NCI-H128 (cell line): ENCODE measurements at regions not wholly inside any gene's neighbourhood (a gene's known extent, or its start where the extent isn't known, plus 50 kb on each side); places are given as distances from the start of the nearest gene placed in this dataset.

ENCODE experiments used
- DNase-seq: peaks from one replicate; lab custom pipeline; 2025; ENCODE audit not compliant: unreplicated experiment; lab: John Stamatoyannopoulos, UW

DNA sequence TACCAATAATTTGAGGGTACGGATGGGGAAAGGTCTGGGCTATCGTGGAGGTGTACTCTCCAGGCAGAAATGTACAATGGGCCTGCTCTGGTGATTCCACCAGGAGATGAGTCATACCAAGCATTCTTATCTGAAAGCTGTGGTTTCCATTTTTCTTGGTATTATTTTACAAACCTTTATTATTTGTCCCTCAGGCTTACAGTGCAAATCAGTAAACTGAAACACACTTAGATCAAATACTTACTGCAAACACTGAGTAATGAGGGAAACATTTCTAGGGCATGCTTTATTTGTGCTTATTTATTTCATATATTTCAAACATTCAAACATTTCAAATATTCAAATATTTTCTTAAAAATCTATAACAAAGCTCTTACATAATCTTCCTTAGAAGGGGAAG is 319.8 kb downstream of the RND3 start:
- no peak for DNase-seq

DNA sequence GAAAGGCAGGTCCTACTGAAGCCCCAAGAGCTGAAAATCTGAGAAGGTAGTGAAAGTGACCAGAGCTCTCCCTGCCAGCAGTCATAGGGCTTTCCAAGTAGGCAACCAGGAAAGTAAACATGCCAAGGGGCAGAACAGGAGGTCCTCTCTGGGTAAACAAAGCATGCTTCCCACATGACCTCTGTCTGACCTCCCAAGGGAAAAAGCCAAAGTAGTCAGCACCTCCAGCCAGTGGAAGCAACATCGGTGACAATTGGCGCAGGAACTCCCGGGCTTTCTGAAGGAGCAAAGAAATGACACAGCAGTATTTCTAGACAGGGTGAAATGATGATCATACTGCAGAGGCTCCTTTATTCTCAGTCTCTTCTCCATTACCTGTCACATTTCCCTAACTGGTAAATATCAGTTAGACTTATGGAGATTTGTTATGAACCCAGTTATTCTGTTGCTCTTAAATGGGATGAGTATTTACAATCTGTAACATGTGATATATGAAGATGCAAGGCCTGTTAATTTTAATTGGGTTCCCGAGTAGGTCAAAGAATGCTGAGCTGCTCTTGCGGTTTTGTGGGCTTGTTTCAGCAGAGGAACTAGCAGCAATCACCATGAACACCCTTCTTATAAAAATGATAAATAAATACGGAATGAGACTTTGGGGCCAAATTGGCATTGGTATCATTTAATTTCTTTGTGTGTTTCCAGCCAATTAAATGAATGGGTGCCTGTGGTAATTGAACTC is 321.0 kb downstream of the RND3 start:
- DNase-seq: no peak

DNA sequence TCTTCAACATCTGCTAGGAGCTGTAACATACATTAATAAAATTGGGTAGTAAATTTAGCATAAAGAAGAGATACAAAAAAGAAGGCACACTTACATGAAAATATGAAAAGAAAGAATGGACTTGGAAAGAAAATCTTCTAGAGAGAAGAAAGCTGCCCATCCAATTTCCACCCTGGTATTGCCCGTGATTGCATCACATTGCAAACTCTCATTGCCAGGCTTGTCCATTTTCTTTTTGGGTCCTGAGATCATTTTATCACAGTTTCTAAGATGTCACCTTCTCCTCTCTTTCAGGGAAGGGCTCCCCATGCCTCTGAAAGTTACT is 321.5 kb downstream of the RND3 start:
- no peak for DNase-seq

DNA sequence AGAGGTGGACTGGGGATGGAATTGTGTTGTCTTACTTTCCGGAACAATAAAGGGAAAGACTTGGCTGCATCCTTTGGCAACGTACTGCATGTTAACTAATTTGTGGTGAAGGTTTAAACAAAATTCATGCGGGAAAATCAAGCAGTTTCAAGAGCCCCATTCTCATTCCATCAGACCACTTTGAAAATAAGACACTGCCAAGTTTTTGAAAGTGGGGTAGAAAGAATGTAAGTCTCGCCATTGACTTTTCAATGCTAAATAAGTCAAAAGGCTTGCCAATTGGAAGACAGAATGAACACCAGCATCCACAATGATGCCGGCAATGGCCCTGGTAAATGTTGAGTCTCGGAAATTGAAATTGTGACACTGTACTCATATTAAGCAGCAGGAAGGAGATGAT is 322.0 kb downstream of the RND3 start:
- no peak for DNase-seq

DNA sequence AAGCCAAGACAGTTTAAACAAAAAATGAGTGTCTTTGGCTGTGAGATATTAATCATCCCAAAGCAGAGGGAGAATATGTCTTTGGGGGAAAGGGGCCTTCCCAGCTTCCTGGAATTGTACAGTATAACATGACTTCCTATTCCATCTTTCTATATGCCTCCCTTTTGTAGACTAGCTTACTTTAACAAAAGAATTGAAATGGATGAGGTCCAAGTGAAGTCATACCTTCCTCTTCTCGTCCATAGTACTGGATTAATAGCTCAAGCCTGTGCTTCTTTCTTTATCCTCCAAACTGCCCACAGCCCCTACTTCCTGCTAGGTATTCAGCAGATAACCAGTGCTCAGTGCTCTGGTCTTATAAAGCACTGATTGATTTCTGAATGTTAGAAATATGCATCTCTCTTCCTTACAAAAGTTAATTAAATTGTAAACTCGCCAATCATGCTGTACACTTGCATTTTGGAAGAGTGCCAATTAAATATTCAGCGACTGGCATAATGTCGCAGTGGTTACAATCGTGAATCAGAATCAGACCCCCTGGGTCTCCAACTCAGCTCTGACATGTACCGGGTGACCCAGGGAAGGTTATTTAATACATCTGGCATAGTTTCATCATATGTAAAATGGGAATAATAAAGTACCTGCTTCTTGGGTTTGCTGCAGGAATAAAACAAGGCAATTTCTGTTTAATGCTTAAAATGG is 325.1 kb downstream of the RND3 start:
- no peak for DNase-seq

DNA sequence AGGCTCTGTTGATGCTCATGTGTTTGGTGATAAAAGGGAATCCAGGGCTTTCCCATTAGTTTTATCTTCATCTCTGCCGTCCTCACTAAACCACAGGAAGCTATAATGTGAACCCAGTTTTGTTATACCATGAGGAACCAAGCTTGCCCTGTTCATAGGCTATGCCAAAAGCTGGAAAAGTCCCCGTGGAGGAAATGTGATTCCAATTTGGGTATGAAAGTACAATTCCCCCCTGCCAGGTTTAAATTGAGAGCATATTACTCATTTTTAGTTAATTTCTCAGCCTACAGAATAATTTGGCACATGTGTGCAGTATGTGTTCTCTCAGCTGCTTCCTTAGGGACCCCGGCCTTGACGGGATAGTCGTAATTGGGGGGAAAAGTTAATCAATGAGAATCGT is 327.4 kb downstream of the RND3 start:
- no peak for DNase-seq

DNA sequence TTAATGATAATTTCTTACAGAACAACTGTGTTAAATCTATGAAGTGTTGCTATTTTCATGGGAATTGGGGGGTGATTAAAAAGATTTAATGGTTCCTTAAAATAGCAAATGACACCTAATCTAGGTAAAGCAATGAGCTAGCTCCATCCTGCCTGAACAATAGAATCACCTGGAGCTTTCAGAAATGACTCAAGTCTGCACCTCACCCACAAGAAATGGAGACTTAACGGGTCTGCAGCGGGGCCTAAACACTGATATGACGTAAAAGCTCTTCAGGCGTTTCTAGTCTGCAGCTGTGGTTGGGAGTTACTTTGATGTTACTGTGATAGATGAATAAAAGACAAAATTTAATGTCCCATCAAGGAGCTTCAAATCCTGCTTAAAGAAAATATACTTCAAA is 328.2 kb downstream of the RND3 start:
- DNase-seq: no peak

DNA sequence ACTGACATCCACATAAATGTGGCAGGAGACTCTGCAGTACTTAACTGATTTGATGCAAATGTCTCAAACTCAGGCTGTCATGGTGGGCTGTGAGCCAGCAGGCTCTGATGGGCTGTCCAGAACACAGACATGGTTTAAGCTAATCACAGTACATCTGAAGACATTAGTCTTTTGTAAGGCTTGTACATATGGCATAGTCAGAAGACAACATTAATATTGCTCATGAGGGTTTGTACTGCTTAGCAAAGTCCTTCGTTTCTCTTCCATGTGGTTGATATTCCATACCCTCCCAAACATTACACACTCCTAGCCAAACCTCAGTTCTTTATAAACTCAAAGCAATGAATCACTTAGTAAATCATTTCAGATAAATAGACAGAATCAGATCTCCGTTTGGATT is 330.6 kb downstream of the RND3 start:
- no peak for DNase-seq

DNA sequence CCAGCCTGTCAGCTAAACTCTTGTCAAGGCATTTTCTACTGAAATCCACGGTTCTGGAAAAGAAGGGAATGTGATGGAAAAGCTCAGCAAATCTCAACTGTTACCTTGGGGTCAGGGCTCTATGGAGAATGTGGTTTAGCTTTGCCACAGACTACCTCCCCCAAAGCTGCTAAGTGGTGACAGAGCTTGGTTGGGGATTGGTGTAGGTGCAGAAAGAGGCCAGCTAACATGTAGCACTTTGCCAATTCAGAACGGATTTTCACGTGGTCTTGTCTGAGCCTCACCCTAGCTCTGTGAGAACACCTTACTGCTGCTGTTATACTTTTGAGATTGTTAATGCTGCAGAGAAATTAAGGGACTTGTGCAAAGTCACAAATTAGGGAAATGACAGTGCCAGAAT is 331.1 kb downstream of the RND3 start:
- no peak for DNase-seq

DNA sequence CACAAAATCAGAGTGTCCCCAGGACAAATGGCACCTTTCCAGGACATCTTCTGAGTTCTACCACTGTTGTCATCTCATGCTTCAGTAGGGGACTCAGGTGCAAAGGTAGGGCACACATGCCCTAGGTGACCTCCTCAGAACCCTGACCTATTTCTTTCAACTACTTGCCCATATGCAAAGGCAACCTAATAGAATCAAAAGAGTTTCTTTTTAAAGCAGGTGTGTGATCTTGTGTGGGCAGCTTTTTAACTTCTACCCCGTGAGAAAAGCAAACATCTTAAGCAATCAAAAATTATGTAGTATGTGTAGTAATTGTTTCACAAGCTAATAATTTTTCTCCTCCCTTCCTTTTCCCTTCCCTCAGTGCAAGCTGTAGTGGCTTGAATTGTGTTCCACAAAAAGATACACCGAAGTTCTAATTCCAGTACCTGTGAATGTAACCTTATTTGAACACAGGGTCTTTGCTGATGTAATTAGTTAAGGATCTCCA is 333.1 kb downstream of the RND3 start:
- DNase-seq: no peak

DNA sequence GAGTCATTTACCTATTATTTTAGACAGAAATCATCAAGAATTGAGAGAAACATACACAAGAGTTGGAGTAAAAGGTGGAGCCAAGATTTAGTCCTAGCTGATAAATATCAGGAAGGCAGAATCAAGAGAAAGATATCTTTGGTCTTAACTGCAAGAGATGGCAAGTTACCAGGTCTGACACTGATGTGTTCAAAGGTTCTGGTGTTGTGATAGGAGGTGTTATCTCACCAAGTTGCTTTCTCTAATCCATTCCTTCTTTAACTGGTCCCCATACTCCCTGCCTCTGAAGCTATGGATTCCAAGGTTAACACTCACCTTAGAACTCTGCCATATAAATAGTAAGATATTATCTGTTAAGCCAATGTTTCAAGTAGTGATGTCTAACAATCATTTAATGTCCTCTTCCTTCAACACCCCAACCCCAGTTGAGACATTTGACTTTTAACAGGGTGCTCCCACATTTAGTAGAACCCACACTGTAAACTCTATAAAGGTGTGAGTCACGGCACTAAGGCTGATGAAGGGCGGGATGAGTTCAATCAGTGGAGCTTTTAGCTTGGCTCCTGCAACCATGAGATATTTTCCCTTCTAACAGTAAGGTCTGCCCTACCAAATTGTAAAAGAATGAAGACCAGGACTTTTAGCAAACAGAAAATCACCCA is 333.7 kb downstream of the RND3 start:
- no peak for DNase-seq

DNA sequence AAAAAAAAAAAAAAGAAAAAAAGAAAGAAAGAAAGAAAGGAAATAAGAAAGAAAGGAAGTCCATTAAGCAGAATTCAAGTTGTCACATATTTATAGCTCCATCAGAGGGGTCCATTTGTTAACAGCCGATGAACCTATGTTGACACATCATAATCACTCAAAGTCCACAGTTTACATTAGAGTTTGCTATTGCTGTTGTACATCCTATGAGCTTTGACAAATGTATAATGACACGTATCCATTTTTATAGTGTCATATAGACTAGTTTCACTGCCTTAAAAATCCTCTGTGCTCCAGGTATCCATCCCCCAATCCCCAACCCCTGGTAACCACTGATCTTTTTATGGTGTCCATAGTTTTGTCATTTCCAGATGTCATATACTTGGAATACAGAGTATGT is 335.2 kb downstream of the RND3 start:
- no peak for DNase-seq

DNA sequence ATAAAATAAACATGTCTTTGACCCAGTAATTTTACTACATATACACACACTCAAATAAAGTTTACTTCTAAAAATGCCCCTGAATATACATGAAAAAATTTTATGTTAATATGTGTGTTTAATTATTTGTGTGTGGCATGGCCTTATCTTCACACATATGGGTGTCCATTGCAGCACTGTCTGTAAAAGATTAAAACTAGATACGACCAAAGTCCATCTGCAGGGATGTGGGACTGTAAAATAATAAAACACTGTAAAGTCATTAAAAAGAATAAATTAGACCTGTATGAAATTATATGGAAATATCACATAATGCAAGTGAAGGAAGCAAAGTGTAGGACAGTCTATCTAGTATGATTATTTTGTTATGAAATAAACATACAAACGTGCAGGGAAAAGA is 337.3 kb downstream of the RND3 start:
- DNase-seq: no peak

DNA sequence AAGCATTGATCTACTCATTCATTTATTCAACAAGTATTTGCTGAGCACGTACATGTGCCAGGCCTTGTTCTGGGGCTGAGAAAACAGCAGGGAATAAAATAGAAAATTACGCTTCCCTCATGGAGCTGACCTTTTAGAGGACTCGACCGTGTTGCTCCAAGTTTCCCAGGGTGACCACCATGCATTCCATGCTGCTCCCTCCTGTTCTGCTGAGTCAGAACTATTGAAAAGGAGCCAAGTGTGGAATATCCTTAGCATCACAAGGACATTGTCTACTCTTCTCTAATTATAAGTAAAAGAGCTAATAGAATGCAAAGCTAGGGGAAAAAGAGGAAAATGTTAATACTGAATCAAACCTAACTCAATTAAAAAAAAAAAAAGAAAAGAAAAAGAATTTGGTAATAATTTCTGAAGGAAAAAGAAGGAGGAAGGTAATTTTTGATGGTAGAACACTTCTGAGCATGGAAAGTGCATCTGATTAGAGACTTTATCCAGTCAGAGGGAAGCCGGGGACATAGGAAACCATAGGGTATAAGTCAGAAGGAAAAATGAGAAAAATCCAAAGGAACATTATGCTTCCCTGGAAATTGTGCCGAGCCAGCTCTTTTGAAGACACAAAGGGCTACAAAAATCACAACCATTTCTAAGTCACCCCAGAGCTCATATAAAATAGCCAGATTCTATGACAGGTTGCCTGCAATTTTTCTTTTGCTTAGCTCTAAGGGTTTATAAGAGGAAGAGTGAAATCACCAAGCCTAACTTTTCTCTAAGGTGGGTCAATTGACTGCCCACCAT is 339.4 kb downstream of the RND3 start:
- DNase-seq: no peak

DNA sequence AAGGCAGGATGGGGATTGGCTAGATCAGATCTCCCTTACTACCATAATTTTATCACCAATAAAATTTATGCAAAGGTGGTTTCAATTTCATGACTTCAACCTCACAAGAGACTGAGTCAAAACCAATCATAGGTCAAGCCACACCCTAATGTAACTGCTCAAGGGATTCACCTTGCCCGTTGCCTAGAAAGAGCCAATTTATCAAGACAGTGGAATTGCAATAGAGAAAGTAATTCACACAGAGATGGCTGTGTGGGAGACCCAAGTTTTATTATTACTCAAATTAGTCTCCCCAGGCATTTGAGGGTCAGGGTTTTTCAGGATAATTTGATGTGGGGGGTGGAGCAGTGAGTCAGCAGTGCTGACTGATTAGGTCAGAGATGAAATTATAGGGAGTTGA is 340.6 kb downstream of the RND3 start:
- DNase-seq: no peak

DNA sequence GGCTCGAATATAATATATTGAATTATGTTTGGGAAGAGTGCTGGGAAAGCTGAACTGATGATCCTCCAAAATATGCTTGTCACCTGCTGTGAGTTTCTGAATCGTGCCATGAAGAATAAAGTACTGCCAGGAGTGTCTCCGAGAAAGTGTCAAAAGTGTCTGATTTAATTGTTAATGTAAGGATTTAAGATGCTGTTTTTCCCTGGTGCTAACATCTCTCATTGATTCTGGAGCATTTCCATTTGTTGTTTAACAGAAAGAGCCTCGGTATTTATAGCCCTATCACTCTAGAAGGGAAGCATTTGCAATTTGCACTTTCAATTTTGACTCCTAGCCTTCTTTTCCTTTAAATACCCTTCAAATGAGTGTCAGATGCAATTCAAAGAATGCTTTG is 342.2 kb downstream of the RND3 start:
- DNase-seq: no peak

DNA sequence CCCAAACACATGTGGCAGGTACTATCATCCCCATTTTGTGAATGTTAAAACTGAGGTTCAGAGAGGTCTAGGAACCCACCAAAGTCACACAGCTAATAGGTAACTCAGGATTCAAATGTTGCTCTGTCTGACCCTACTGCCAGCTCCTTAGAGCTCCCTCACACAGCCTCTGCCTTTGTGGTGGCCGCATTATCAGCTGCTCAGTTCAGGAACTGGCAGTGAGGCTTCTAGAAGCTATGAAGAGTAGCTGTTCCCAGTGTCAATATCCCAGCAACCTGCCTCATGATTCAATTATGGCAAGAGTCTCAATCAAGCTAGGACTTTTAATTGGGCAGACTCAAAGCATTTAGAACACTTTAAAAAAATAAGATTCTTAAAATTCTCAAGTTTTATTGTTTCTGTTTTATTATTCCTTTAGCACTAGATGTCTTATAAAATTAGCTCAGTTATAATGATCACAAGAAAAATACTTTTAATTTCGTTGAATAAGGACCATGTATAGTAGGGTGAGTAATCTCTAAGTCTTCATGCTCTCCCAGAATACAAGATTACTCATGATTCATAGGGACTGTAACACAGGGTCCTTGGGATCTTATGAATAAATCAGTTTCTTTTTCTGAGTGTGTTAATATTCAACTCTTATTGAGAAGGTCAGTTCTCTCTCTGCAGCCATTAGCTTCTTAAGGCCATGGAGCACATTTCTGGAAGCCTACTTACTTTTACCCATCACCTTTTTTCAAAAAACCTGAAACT is 342.7 kb downstream of the RND3 start:
- no peak for DNase-seq

DNA sequence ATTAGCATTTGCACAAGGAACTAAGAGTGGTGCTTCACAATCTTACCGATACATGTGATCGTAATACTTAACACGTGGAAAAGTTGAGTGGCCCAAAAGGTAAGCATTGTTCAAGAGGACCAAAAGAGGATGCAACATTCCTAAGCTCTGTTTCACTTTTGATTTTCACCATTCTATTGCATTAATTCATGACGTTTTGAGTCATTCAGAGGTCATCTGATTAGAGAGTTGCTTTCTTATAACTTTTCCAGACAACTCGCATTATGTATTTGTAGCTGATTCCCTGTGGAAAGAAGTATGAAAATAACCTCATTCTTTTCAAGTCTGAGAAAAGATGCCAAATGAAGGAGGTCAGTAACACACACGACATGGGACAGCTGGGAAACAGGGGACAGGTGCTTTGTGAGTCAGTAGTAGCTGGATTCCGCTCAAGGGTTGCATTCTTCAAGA is 344.4 kb downstream of the RND3 start:
- no peak for DNase-seq

DNA sequence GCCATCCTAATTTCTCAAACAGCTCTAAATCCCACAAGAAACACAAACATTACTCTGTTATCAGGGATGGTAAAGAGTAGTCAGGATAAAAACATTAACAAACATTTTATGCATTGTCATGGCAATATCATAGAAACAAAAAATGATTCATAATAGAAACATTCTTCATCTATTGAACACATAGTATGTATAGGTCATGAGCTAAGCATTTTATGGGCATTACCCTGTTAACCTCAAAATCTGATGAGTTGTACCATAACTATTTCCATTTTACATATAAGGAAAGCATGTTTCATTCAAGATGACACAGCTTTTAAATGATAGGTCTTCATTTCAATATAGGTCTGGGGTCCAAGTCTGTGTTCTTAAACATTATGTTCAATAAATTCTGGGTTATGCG is 344.9 kb downstream of the RND3 start:
- DNase-seq: no peak

DNA sequence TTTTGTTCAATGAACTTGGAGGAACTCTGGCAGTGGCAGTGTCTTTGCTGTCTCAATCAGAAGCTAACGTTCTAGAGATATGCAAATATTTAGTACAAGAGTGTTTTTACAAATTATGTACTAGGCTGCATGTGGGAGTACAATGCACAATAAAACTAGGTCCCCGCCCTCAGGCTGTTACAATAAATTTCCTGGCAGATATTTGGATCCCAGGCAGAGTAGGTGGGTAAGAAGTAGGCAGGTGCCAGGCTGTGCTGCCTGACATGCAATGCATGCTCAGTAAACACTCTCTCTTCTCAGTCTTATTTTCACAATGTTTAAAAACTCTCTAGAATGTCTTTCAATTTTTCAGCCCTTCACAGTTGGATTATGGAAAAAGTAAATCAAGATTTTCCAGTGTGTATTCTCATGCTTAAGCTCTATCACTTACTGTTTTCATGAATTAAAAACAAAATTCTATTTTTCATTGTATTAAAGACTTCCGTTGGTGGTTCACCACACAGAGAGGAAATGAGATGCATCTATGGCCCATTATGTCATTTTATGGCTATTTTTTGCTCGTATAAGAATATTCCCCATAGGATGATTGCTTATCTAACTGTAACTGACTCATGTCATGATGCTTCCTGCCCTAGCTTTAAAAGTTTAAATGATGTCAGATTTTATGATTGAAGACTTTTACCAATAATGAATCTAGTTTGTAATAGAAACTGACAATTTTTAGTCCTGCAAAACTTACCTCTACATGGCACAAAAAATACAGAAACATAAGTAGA is 346.1 kb downstream of the RND3 start:
- DNase-seq: no peak
